Mesenchymal stem cell (in vitro differentiated cells and primary cell): ENCODE measurements at regions not wholly inside any gene's neighbourhood (a gene's known extent, or its start where the extent isn't known, plus 50 kb on each side); places are given as distances from the start of the nearest gene placed in this dataset.
A peak's percentile ranks its signal among the peaks of the same experiment; 100 is the strongest.

Experiments
- DNase-seq: peaks from one replicate; pipeline ENCODE4 v3.0.0-alpha.2; 2013
- H2AFZ ChIP-seq: one replicate; pipeline ENCODE4 v1.6.1; 2013; ENCODE audit warnings: low read depth, mild to moderate bottlenecking, control low read depth, inconsistent platforms, low read length, moderate library complexity
- H2AK5ac ChIP-seq: 2 replicates; pipeline ENCODE4 v1.6.1; 2013; ENCODE audit warnings: low read length, moderate library complexity, mild to moderate bottlenecking, inconsistent platforms; ENCODE audit not compliant: severe bottlenecking
- H2BK120ac ChIP-seq: one replicate; pipeline ENCODE4 v1.6.1; 2013; ENCODE audit warnings: low read depth, mild to moderate bottlenecking, inconsistent platforms, low read length, moderate library complexity
- H2BK12ac ChIP-seq, 2 experiments: one replicate each; pipeline ENCODE4 v1.6.1; 2013; ENCODE audit warnings: inconsistent platforms in 2 of 2, low read length in 2 of 2, mild to moderate bottlenecking in 2 of 2, moderate library complexity in 2 of 2, control low read depth in 1 of 2
- H2BK15ac ChIP-seq: one replicate; pipeline ENCODE4 v1.6.1; 2013; ENCODE audit warnings: mild to moderate bottlenecking, low read depth, inconsistent platforms; ENCODE audit not compliant: poor library complexity, severe bottlenecking
- H2BK5ac ChIP-seq: 2 replicates; pipeline ENCODE4 v1.6.1; 2013; ENCODE audit warnings: low read depth, mild to moderate bottlenecking, low read length, control low read depth, inconsistent platforms; ENCODE audit not compliant: poor library complexity, severe bottlenecking
- H3K14ac ChIP-seq, 2 experiments: one replicate each; pipeline ENCODE4 v1.6.1; 2013; ENCODE audit warnings: inconsistent platforms in 2 of 2, low read length in 2 of 2, control low read depth in 1 of 2, mild to moderate bottlenecking in 1 of 2, moderate library complexity in 1 of 2
- H3K18ac ChIP-seq, 2 experiments: one replicate each; pipeline ENCODE4 v1.6.1; 2013; ENCODE audit warnings: inconsistent platforms in 2 of 2, low read length in 2 of 2, control low read depth in 1 of 2, low read depth in 1 of 2, mild to moderate bottlenecking in 1 of 2
- H3K23ac ChIP-seq, 2 experiments: one replicate each; pipeline ENCODE4 v1.6.1; 2013; ENCODE audit warnings: inconsistent platforms in 2 of 2, low read length in 2 of 2, mild to moderate bottlenecking in 2 of 2, moderate library complexity in 2 of 2, control low read depth in 1 of 2
- H3K27ac ChIP-seq: 2 replicates; pipeline ENCODE4 v1.5.1; 2013; ENCODE audit warnings: mild to moderate bottlenecking, moderate library complexity, low read length, control low read depth, inconsistent platforms; ENCODE audit not compliant: poor library complexity, severe bottlenecking
- H3K27me3 ChIP-seq, 2 experiments: 2 replicates each; pipeline versions ENCODE4 v1.6.1 to v1.7.0; 2013; ENCODE audit warnings: low read length in 2 of 2, mild to moderate bottlenecking in 2 of 2, moderate library complexity in 2 of 2, control low read depth in 1 of 2, inconsistent platforms in 1 of 2; ENCODE audit not compliant: control insufficient read depth in 1 of 2, insufficient read depth in 1 of 2
- H3K36me3 ChIP-seq, 2 experiments: 2 replicates each; pipeline versions ENCODE4 v1.6.1 to v1.7.0; 2013; ENCODE audit warnings: low read length in 2 of 2, control low read depth in 1 of 2, inconsistent platforms in 1 of 2, low read depth in 1 of 2, mild to moderate bottlenecking in 1 of 2; ENCODE audit not compliant: insufficient read depth in 2 of 2, control insufficient read depth in 1 of 2
- H3K4ac ChIP-seq, 2 experiments: one replicate each; pipeline ENCODE4 v1.6.1; 2013; ENCODE audit warnings: inconsistent platforms in 2 of 2, low read length in 2 of 2, mild to moderate bottlenecking in 2 of 2, moderate library complexity in 2 of 2, control low read depth in 1 of 2, low read depth in 1 of 2
- H3K4me1 ChIP-seq: 2 replicates; pipeline ENCODE4 v1.6.1; 2013; ENCODE audit warnings: low read depth, low read length, control low read depth; ENCODE audit not compliant: control insufficient read depth, insufficient read depth
- H3K4me2 ChIP-seq: 2 replicates; pipeline ENCODE4 v1.6.1; 2013; ENCODE audit warnings: low read length, mild to moderate bottlenecking, inconsistent platforms; ENCODE audit not compliant: poor library complexity, severe bottlenecking
- H3K4me3 ChIP-seq, 2 experiments: 2 replicates each; pipeline versions ENCODE4 v1.5.1 to v1.7.0; 2013; ENCODE audit warnings: low read length in 2 of 2, mild to moderate bottlenecking in 2 of 2, control low read depth in 1 of 2, low read depth in 1 of 2; ENCODE audit not compliant: insufficient read depth in 1 of 2
- H3K79me1 ChIP-seq: replicated peaks from 2 replicates; pipeline ENCODE4 v1.6.1; 2013; ENCODE audit warnings: mild to moderate bottlenecking, control low read depth, low read length, inconsistent platforms; ENCODE audit not compliant: poor library complexity, severe bottlenecking
- H3K9ac ChIP-seq: 2 replicates; pipeline ENCODE4 v1.7.0; 2013; ENCODE audit warnings: mild to moderate bottlenecking, low read length, moderate library complexity
- H3K9me3 ChIP-seq: 2 replicates; pipeline ENCODE4 v1.7.0; 2013; ENCODE audit warnings: mild to moderate bottlenecking, low read length; ENCODE audit not compliant: control insufficient read depth
- H4K8ac ChIP-seq: one replicate; pipeline ENCODE4 v1.6.1; 2013; ENCODE audit warnings: inconsistent platforms, mild to moderate bottlenecking, low read length, moderate library complexity
- H4K91ac ChIP-seq: one replicate; pipeline ENCODE4 v1.6.1; 2013; ENCODE audit warnings: mild to moderate bottlenecking, low read length, inconsistent platforms
- WGBS: methylation state at CpG from one replicate; pipeline ENCODE4 v1.1.7; 2013; ENCODE audit warnings: mixed read lengths; 5-methylcytosine and 5-hydroxymethylcytosine counted together

DNA sequence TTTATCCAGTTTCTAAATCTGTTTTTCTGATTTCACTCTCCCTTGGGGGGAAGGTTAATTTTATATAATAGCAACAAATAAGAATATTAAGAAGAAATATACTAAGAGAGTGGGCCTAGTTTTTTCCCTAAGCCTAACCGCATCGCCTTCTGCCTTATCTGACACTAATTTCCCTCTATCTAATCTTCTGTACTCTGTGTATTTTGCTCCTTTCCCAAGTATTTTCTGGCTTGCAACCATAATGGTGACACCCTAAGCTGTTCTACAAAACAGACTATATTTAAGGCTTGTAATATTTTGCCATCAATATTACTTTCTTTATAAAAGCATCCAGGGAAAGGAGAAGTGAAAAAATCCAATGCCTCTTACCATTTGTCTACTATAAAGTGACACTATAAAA, 1168.8 kb downstream of the GALC start:
- Histone ChIP-seq H2AK5ac (no peak overlapping the region), H3K18ac (no peak overlapping the region), H3K79me1 (no peaks in the 10 kb centered on the region), H3K27ac (no peak overlapping the region), H3K27me3 (no peaks in the 10 kb centered on the region), H3K23ac (no peak overlapping the region), H3K36me3 (no peaks in the 10 kb centered on the region), H3K9me3 (no peaks in the 10 kb centered on the region), H2BK15ac (no peak overlapping the region), H2BK12ac (no peak overlapping the region), H2BK120ac (no peak overlapping the region), H3K9ac (no peak overlapping the region), H2BK5ac (no peak overlapping the region), H3K14ac (no peak overlapping the region), H4K91ac (no peak overlapping the region), H3K4ac (no peak overlapping the region), H4K8ac (no peak overlapping the region), H2AFZ (no peak overlapping the region), H3K4me2 (no peak overlapping the region), H3K4me3 (no peak overlapping the region), H3K4me1 (no peaks in the 10 kb centered on the region)
- DNase-seq = no peak
- 95% methylated on average over 2 of the region's 2 CpGs for WGBS

DNA sequence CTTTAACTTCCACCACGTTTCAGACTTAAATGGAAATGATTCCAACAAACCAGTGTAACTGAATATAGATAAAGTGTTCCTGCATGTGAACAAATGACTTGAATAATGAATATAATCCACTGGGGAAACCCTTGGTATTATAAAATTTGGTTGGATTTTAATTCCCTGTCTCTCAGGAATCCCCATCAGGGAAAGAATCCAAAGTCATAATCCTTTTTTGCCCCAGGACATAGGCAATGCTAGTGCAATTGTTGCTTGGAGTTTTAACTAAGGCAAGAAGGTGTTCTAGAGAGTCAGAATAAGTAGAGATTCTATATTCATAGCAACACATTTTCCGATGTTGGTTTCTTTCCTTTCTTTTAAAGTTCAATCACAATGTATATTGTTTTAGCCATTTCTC, 1169.4 kb downstream of the GALC start:
- Histone ChIP-seq H3K79me1 (no peaks in the 10 kb centered on the region), H4K91ac (no peak overlapping the region), H3K4me3 (no peak overlapping the region), H2BK120ac (no peak overlapping the region), H3K4ac (no peak overlapping the region), H3K9me3 (no peaks in the 10 kb centered on the region), H3K23ac (no peak overlapping the region), H2AFZ (no peak overlapping the region), H3K4me1 (no peaks in the 10 kb centered on the region), H3K27me3 (no peaks in the 10 kb centered on the region), H2BK5ac (no peak overlapping the region), H2AK5ac (no peak overlapping the region), H2BK12ac (no peak overlapping the region), H3K36me3 (no peaks in the 10 kb centered on the region), H3K4me2 (no peak overlapping the region), H2BK15ac (no peak overlapping the region), H3K18ac (no peak overlapping the region), H3K27ac (no peak overlapping the region), H3K9ac (no peak overlapping the region), H3K14ac (no peak overlapping the region), H4K8ac (no peak overlapping the region)
- WGBS = 92% methylated on average over 1 of the region's 2 CpGs
- DNase-seq = no peak

DNA sequence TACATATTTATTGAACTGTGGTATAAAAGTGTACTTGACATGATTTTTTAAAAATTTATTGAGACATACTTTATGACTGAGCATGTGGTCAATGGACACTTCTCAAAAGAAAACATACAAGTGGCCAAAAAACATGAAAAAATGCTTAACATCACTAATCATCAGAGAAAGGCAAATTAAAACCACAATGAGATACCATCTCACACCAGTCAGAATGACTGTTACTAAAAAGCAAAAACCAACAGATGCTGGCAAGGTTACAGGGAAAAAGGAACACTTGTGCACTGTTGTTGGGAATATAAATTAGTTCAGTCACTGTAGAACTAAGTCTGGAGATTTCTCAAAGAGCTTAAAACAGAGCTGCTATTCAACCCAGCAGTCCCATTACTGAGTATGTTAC, 1177.6 kb downstream of the GALC start:
- no peak overlapping the region for H2BK5ac ChIP-seq
- H4K8ac ChIP-seq = no peak overlapping the region
- no peak overlapping the region for H3K9ac ChIP-seq
- H3K27ac ChIP-seq = no peak overlapping the region
- no peak overlapping the region for H4K91ac ChIP-seq
- H3K23ac ChIP-seq = no peak overlapping the region
- no peak overlapping the region for H2BK120ac ChIP-seq
- no peaks in the 10 kb centered on the region for H3K36me3 ChIP-seq
- no peak overlapping the region for H2BK12ac ChIP-seq
- H3K4ac ChIP-seq = no peak overlapping the region
- no peak overlapping the region for H2AFZ ChIP-seq
- H2BK15ac ChIP-seq = no peak overlapping the region
- H3K9me3 ChIP-seq = peaks cover 31% of the 10 kb centered on the region
- no peak overlapping the region for H3K4me3 ChIP-seq
- no peak overlapping the region for H2AK5ac ChIP-seq
- H3K4me1 ChIP-seq = no peaks in the 10 kb centered on the region
- no peaks in the 10 kb centered on the region for H3K79me1 ChIP-seq
- no peak for DNase-seq
- H3K27me3 ChIP-seq = no peaks in the 10 kb centered on the region
- H3K4me2 ChIP-seq = no peak overlapping the region
- H3K18ac ChIP-seq = no peak overlapping the region
- H3K14ac ChIP-seq = no peak overlapping the region

DNA sequence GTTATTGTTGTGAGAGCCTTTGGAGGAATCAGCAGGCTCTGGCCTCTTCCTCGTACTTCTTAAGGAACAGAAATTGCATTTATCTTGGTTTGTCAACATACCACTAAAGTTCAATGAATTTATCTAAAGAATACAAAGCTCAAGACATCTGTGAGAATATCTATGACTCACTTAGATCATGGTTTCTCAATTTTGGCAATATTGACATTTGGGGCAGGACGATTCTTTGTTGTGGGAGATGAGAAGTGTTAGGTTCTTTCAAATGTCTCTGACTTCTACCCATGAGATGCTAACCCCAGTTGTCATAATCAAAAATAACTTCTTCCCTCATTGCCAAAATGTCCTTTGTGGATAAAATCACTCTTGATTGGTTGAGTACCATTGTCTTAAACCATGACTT, 1190.3 kb downstream of the GALC start:
- H3K14ac ChIP-seq = no peak overlapping the region
- H3K27ac ChIP-seq = no peak overlapping the region
- H2BK5ac ChIP-seq = no peak overlapping the region
- H4K8ac ChIP-seq = no peak overlapping the region
- H3K27me3 ChIP-seq = no peaks in the 10 kb centered on the region
- DNase-seq = no peak
- no peaks in the 10 kb centered on the region for H3K36me3 ChIP-seq
- H3K4me1 ChIP-seq = no peaks in the 10 kb centered on the region
- H3K9ac ChIP-seq = no peak overlapping the region
- no peak overlapping the region for H3K4me2 ChIP-seq
- H2AK5ac ChIP-seq = no peak overlapping the region
- 60% methylated on average over 1 of the region's 2 CpGs for WGBS
- no peak overlapping the region for H2AFZ ChIP-seq
- H2BK120ac ChIP-seq = no peak overlapping the region
- H2BK15ac ChIP-seq = no peak overlapping the region
- H2BK12ac ChIP-seq = no peak overlapping the region
- no peak overlapping the region for H3K4ac ChIP-seq
- no peak overlapping the region for H3K23ac ChIP-seq
- H3K4me3 ChIP-seq = no peak overlapping the region
- H3K18ac ChIP-seq = peak overlapping the region in 1 of 2 experiments; percentile 5
- H3K9me3 ChIP-seq = no peaks in the 10 kb centered on the region
- no peaks in the 10 kb centered on the region for H3K79me1 ChIP-seq
- no peak overlapping the region for H4K91ac ChIP-seq
